ENCODE measurements at regions not wholly inside any gene's neighbourhood (a gene's known extent, or its start where the extent isn't known, plus 50 kb on each side); places are given as distances from the start of the nearest gene placed in this dataset.

DNA sequence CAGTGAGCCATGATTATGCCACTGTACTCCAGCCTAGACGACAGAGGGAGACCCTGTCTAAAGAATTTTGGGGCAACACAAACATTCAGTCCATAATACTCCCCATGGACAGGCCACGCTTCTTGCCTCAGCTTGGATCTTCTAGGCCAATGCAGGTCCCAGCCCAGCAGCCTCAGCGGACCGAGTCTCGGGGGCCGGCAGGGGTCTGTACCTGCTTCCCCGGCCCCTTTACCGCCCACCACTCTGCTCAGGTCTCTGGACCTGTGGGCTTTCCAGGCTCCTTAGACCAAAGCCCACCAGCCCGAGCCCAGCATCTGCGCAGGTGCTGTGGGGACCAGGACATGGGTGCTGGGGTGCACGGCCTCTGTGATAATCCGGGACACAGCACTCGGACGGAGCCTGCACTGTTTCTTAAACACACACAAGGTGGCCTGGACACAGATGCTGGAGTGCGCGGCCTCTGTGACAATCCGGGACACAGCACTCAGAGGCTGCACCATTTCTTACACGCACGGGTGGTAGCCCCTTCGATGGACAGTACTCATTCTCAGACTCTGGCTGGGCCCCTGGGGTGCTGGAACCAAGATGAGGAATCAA, 62.1 kb upstream of the GPC1 start:
- H2BK5ac ChIP-seq (ENCODE audit: low read depth, low read length, poor library complexity, severe bottlenecking), result peak overlapping the region; percentile 93
- H3K9me3 ChIP-seq (ENCODE audit: control insufficient read depth, insufficient read depth, low read length), result no peaks in the 10 kb centered on the region
- peak overlapping the region; percentile 92; the same call in 1 of the 2 replicates for H3K23ac ChIP-seq (ENCODE audit: low read depth, low read length)
- H3K56ac ChIP-seq (ENCODE audit: extremely low read depth, insufficient read depth, low read length), result peak overlapping the region; percentile 50; the same call in 1 of the 2 replicates
- no peak for DNase-seq
- peak overlapping the region; percentile 89 to 94 for H4K8ac ChIP-seq (ENCODE audit: low read depth in 2 of 2, low read length in 2 of 2)
- H3K4me1 ChIP-seq (ENCODE audit: control insufficient read depth, insufficient read depth, low read length), result peaks cover 32% of the 10 kb centered on the region
- intact Hi-C loops (cut with micrococcal nuclease) (loop anchor here (5.0 kb wide), 1 partner anchor 141 kb away; no protein-coding TSS in a partner anchor), dilution Hi-C loops (cut with HindIII; ENCODE audit: low sequenced_read_pairs, unreplicated experiment) (no loop called here), in situ Hi-C loops (cut with MboI; ENCODE audit: low sequenced_read_pairs) (no loop called here)
- ATAC-seq (ENCODE audit: low read depth), result no peak
- WGBS, 2 experiments (ENCODE audit: extremely low coverage in 2 of 2, insufficient read length in 1 of 2), result 88% methylated on average over 7 of the region's 20 CpGs; no CpG with 5 or more reads in 1 of the 2 experiments
- peak overlapping the region; percentile 75; the same call in 2 of the 3 replicates for H2BK15ac ChIP-seq (ENCODE audit: low read depth, low read length)
- peak overlapping the region; percentile 0 for H3K9ac ChIP-seq (ENCODE audit: low read depth, low read length)
- no peak overlapping the region for H3K4me3 ChIP-seq (ENCODE audit: insufficient read depth, low read depth, low read length)
- H4K20me1 ChIP-seq (ENCODE audit: insufficient read depth, low read length), result no peaks in the 10 kb centered on the region
- H3K27me3 ChIP-seq (ENCODE audit: control insufficient read depth, insufficient read depth, low read length), result no peaks in the 10 kb centered on the region
- H3K27ac ChIP-seq (ENCODE audit: insufficient read depth, low read length), result peak overlapping the region; percentile 66
- peak overlapping the region; percentile 86 for H2AK5ac ChIP-seq (ENCODE audit: low read depth, low read length)
- H3K14ac ChIP-seq (replicated peaks; ENCODE audit: low read depth, low read length), result peak overlapping the region; percentile 78
- peaks cover 0 to 31% of the 10 kb centered on the region in 2 experiments; a peak in 1 of 4 replicates for H3K79me1 ChIP-seq (ENCODE audit: low read depth in 1 of 2, low read length in 2 of 2)
- H2BK20ac ChIP-seq (ENCODE audit: low read depth, low read length), result peak overlapping the region; percentile 90
- H4K5ac ChIP-seq (ENCODE audit: low read depth, low read length), result peak overlapping the region; percentile 93
- TF ChIP-seq, protein P1, sequence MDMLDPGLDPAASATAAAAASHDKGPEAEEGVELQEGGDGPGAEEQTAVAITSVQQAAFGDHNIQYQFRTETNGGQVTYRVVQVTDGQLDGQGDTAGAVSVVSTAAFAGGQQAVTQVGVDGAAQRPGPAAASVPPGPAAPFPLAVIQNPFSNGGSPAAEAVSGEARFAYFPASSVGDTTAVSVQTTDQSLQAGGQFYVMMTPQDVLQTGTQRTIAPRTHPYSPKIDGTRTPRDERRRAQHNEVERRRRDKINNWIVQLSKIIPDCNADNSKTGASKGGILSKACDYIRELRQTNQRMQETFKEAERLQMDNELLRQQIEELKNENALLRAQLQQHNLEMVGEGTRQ (IDR thresholded peaks at IDR 0.05; ENCODE audit: low read depth, low read length), result no peak
- TF ChIP-seq RCOR1 (IDR thresholded peaks at IDR 0.05; ENCODE audit: insufficient replicate concordance, low read length) (no peak), MXI1 (IDR thresholded peaks at IDR 0.05; ENCODE audit: borderline replicate concordance, low read depth, low read length) (no peak), SMC3 (IDR thresholded peaks at IDR 0.05; ENCODE audit: low read depth, low read length) (no peak), BHLHE40 (IDR thresholded peaks at IDR 0.05; ENCODE audit: low read depth, low read length) (no peak), MAFK (IDR thresholded peaks at IDR 0.05; ENCODE audit: low read depth, low read length) (no peak), NFE2L2 (IDR thresholded peaks at IDR 0.05; ENCODE audit: low read depth, low read length) (no peak), CEBPB (IDR thresholded peaks at IDR 0.05; ENCODE audit: low read depth, low read length) (no peak), RFX5 (IDR thresholded peaks at IDR 0.05; ENCODE audit: low read depth, low read length) (no peak), POLR2A (IDR thresholded peaks at IDR 0.05; ENCODE audit: low read depth, low read length) (no peak), CHD1 (IDR thresholded peaks at IDR 0.05; ENCODE audit: low read depth, low read length) (no peak), FOS (IDR thresholded peaks at IDR 0.05; ENCODE audit: low read depth, low read length) (no peak), RAD21 (IDR thresholded peaks at IDR 0.05; ENCODE audit: low read length) (no peak), MAZ (IDR thresholded peaks at IDR 0.05; ENCODE audit: borderline replicate concordance, low read depth, low read length) (no peak)
- TF ChIP-seq, protein P2, sequence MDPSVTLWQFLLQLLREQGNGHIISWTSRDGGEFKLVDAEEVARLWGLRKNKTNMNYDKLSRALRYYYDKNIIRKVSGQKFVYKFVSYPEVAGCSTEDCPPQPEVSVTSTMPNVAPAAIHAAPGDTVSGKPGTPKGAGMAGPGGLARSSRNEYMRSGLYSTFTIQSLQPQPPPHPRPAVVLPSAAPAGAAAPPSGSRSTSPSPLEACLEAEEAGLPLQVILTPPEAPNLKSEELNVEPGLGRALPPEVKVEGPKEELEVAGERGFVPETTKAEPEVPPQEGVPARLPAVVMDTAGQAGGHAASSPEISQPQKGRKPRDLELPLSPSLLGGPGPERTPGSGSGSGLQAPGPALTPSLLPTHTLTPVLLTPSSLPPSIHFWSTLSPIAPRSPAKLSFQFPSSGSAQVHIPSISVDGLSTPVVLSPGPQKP (IDR thresholded peaks at IDR 0.05; ENCODE audit: borderline replicate concordance, low read depth, low read length), result no peak
- TF ChIP-seq, protein P3, sequence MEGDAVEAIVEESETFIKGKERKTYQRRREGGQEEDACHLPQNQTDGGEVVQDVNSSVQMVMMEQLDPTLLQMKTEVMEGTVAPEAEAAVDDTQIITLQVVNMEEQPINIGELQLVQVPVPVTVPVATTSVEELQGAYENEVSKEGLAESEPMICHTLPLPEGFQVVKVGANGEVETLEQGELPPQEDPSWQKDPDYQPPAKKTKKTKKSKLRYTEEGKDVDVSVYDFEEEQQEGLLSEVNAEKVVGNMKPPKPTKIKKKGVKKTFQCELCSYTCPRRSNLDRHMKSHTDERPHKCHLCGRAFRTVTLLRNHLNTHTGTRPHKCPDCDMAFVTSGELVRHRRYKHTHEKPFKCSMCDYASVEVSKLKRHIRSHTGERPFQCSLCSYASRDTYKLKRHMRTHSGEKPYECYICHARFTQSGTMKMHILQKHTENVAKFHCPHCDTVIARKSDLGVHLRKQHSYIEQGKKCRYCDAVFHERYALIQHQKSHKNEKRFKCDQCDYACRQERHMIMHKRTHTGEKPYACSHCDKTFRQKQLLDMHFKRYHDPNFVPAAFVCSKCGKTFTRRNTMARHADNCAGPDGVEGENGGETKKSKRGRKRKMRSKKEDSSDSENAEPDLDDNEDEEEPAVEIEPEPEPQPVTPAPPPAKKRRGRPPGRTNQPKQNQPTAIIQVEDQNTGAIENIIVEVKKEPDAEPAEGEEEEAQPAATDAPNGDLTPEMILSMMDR (conservative IDR thresholded peaks at IDR 0.05; ENCODE audit: low read depth, low read length), result no peak
- no peak overlapping the region for H3K4me2 ChIP-seq (ENCODE audit: low read depth, low read length)
- ChIA-PET POLR2A (ENCODE audit: unreplicated experiment) (no interaction called here), CTCF (no interaction called here)
- peak overlapping the region; percentile 92 for H3K4ac ChIP-seq (ENCODE audit: low read depth, low read length)
- H2AK9ac ChIP-seq (replicated peaks; ENCODE audit: low read depth, low read length, poor library complexity), result peak overlapping the region; percentile 97
- no TSS peak for BruUV-seq (replicated peaks)
- no peak overlapping the region for H2AFZ ChIP-seq (replicated peaks; ENCODE audit: low read length, poor library complexity)
- H3K18ac ChIP-seq (ENCODE audit: low read depth, low read length), result peak overlapping the region; percentile 94
- peak overlapping the region; percentile 99 for H2BK120ac ChIP-seq (ENCODE audit: low read depth, low read length)
- H3K9me1 ChIP-seq (ENCODE audit: insufficient read depth, low read length), result peaks cover 34% of the 10 kb centered on the region
- H3K36me3 ChIP-seq (ENCODE audit: control insufficient read depth, insufficient read depth, low read length), result no peaks in the 10 kb centered on the region
- peak overlapping the region; percentile 99 for H4K91ac ChIP-seq (ENCODE audit: insufficient read depth, low read depth, low read length)

All from IMR-90 (cell line).